ENCODE measurements at regions not wholly inside any gene's neighbourhood (a gene's known extent, or its start where the extent isn't known, plus 50 kb on each side); places are given as distances from the start of the nearest gene placed in this dataset.

DNA sequence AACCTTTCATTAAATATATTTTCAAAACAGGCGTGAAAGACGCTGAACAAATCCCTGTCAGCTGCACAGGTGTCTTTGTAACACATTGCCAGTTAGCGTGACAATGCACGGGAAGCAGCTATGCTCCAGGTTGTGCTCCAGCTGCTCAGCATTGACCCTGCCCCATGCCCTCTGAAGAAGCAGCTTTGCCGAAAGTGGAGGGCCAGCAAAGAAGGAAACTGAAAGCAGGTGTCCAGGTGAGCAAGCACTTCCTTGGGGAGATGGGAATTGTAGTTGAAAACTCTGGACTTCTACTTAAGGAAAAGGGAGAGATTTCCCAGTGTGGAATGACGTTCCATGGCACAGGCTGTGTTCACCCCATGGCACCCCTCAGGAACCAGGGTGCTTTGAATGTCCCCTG lies 125.7 kb downstream of the TTLL2 start:
- no peaks in the 10 kb centered on the region for H3K9me2 ChIP-seq (replicated peaks; ENCODE audit: control insufficient read depth, low read length)
- H4K20me1 ChIP-seq (ENCODE audit: control insufficient read depth, insufficient read depth, low read depth, low read length), result no peaks in the 10 kb centered on the region
- TF ChIP-seq CTCF (IDR thresholded peaks at IDR 0.05; ENCODE audit: low read depth, low read length, poor library complexity, severe bottlenecking) (no peak), EZH2phosphoT487 (IDR thresholded peaks at IDR 0.05; ENCODE audit: borderline replicate concordance, low read length) (no peak)
- H3K4me2 ChIP-seq (ENCODE audit: low read length), result no peak overlapping the region
- no peak overlapping the region for H3K27ac ChIP-seq (ENCODE audit: low read depth, low read length)
- H3K4me1 ChIP-seq (ENCODE audit: control insufficient read depth, low read length), result no peaks in the 10 kb centered on the region
- H3K4me3 ChIP-seq (ENCODE audit: low read length), result no peak overlapping the region
- no peaks in the 10 kb centered on the region for H3K36me3 ChIP-seq (ENCODE audit: control insufficient read depth, low read length)
- no peaks in the 10 kb centered on the region for H3F3A ChIP-seq (ENCODE audit: control insufficient read depth, insufficient read depth)
- H3K79me2 ChIP-seq (ENCODE audit: control insufficient read depth, low read length), result no peaks in the 10 kb centered on the region
- no peaks in the 10 kb centered on the region for H3K9me3 ChIP-seq (ENCODE audit: control insufficient read depth, insufficient read depth, low read length)
- H3K27me3 ChIP-seq (ENCODE audit: control insufficient read depth, low read length), result no peaks in the 10 kb centered on the region

DNA sequence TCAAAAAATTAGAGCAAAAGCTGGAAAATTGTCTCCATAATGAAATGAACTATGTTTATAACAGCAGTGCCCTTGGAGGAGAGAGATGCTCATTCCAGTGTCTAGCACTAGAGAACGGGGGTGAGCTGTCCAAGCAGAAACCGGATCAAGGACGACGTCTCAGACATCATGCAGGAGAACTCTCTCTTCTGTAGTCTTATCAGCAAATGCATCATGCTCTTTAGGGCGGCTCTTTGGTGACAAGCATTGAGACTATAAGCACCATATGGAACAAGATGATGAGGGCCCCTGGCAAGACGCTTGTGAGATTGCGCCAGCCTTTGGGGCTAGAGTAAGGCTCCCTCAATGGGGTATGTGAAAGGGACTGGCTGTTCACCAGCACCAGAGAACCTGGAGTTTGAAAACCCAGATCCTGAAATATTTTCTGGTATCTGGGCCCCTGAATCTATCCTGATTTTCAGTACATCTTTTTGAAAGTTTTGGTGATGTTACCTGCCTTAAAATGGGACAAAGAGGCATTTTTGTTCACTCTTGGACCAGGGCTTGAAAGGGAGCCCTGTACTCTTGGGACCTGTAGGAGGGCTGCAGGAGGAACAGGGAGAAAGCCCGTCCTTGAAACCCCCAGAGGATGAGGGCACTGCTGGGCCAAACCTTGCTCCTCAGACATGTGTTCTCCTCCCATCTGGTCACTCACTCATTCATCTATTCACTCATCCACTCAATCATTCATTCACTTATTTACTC lies 127.6 kb downstream of the TTLL2 start:
- Histone ChIP-seq H3K4me1 (ENCODE audit: control insufficient read depth, low read length) (no peaks in the 10 kb centered on the region), H3K4me2 (ENCODE audit: low read length) (no peak overlapping the region), H3K4me3 (ENCODE audit: low read length) (no peak overlapping the region), H3K9me3 (ENCODE audit: control insufficient read depth, insufficient read depth, low read length) (no peaks in the 10 kb centered on the region), H3K79me2 (ENCODE audit: control insufficient read depth, low read length) (no peaks in the 10 kb centered on the region), H3K36me3 (ENCODE audit: control insufficient read depth, low read length) (no peaks in the 10 kb centered on the region), H4K20me1 (ENCODE audit: control insufficient read depth, insufficient read depth, low read depth, low read length) (no peaks in the 10 kb centered on the region), H3K27ac (ENCODE audit: low read depth, low read length) (no peak overlapping the region), H3K9me2 (replicated peaks; ENCODE audit: control insufficient read depth, low read length) (no peaks in the 10 kb centered on the region), H3F3A (ENCODE audit: control insufficient read depth, insufficient read depth) (no peaks in the 10 kb centered on the region), H3K27me3 (ENCODE audit: control insufficient read depth, low read length) (no peaks in the 10 kb centered on the region)
- TF ChIP-seq EZH2phosphoT487 (IDR thresholded peaks at IDR 0.05; ENCODE audit: borderline replicate concordance, low read length) (no peak), CTCF (IDR thresholded peaks at IDR 0.05; ENCODE audit: low read depth, low read length, poor library complexity, severe bottlenecking) (no peak)

GRCh38 chr6:167453082-167453446 lies 128.2 kb downstream of the TTLL2 start:
- no peaks in the 10 kb centered on the region for H3K36me3 ChIP-seq (ENCODE audit: control insufficient read depth, low read length)
- TF ChIP-seq EZH2phosphoT487 (IDR thresholded peaks at IDR 0.05; ENCODE audit: borderline replicate concordance, low read length), result no peak
- TF ChIP-seq CTCF (IDR thresholded peaks at IDR 0.05; ENCODE audit: low read depth, low read length, poor library complexity, severe bottlenecking), result no peak
- H4K20me1 ChIP-seq (ENCODE audit: control insufficient read depth, insufficient read depth, low read depth, low read length), result no peaks in the 10 kb centered on the region
- no peak overlapping the region for H3K27ac ChIP-seq (ENCODE audit: low read depth, low read length)
- no peak overlapping the region for H3K4me2 ChIP-seq (ENCODE audit: low read length)
- H3K4me3 ChIP-seq (ENCODE audit: low read length), result no peak overlapping the region
- H3K4me1 ChIP-seq (ENCODE audit: control insufficient read depth, low read length), result no peaks in the 10 kb centered on the region
- no peaks in the 10 kb centered on the region for H3F3A ChIP-seq (ENCODE audit: control insufficient read depth, insufficient read depth)
- no peaks in the 10 kb centered on the region for H3K27me3 ChIP-seq (ENCODE audit: control insufficient read depth, low read length)
- no peaks in the 10 kb centered on the region for H3K9me3 ChIP-seq (ENCODE audit: control insufficient read depth, insufficient read depth, low read length)
- no peaks in the 10 kb centered on the region for H3K9me2 ChIP-seq (replicated peaks; ENCODE audit: control insufficient read depth, low read length)
- H3K79me2 ChIP-seq (ENCODE audit: control insufficient read depth, low read length), result no peaks in the 10 kb centered on the region

All from DOHH2 (cell line).